ENCODE measurements at regions not wholly inside any gene's neighbourhood (a gene's known extent, or its start where the extent isn't known, plus 50 kb on each side); places are given as distances from the start of the nearest gene placed in this dataset.

GRCh38 chr10:3723766-3724165 lies 61.2 kb downstream of the KLF6 start:
- H3K36me3 ChIP-seq: no peaks in the 10 kb centered on the region
- no peak overlapping the region for H3K27ac ChIP-seq
- TF ChIP-seq CTCF (IDR thresholded peaks at IDR 0.05) (no peak), EP300 (IDR thresholded peaks at IDR 0.05) (no peak), POLR2A (IDR thresholded peaks at IDR 0.05) (no peak)
- 49 to 56% methylated on average over 5 of the region's 5 CpGs for WGBS, 2 donors
- no peak for DNase-seq (ENCODE audit: low spot score in 2 of 2)
- H3K9me3 ChIP-seq: peaks cover 0 to 10% (median 0%) of the 10 kb centered on the region in 4 donors
- H3K27me3 ChIP-seq: no peaks in the 10 kb centered on the region
- no peak overlapping the region for H3K4me3 ChIP-seq
- no peaks in the 10 kb centered on the region for H3K4me1 ChIP-seq

- WGBS, 2 donors: 86% methylated on average over 8 of the region's 8 CpGs
- no peaks in the 10 kb centered on the region for H3K4me1 ChIP-seq
- peak in 1 of 2 donors; percentile 67 for DNase-seq (ENCODE audit: low spot score in 2 of 2)
These were observed 64.6 kb downstream of the KLF6 start for GRCh38 chr10:3720228-3721019.

GRCh38 chr10:3719024-3719843 lies 65.8 kb downstream of the KLF6 start:
- Histone ChIP-seq H3K9me3 (no peaks in the 10 kb centered on the region), H3K4me1 (no peaks in the 10 kb centered on the region), H3K27me3 (no peaks in the 10 kb centered on the region), H3K27ac (no peak overlapping the region), H3K36me3 (no peaks in the 10 kb centered on the region), H3K4me3 (no peak overlapping the region)
- whole genome bisulfite sequencing, 2 donors: 92% methylated on average over 16 to 17 of the region's 17 CpGs
- no peak for DNase-seq (ENCODE audit: low spot score in 2 of 2)
- TF ChIP-seq POLR2A (IDR thresholded peaks at IDR 0.05) (no peak), CTCF (IDR thresholded peaks at IDR 0.05) (no peak), EP300 (IDR thresholded peaks at IDR 0.05) (no peak)

More at GRCh38 chr10:3720228-3721019, 64.6 kb downstream of the KLF6 start:
- no peak overlapping the region for H3K4me3 ChIP-seq
- TF ChIP-seq POLR2A (IDR thresholded peaks at IDR 0.05) (no peak), EP300 (IDR thresholded peaks at IDR 0.05) (peak; percentile 76 to 91)
- peak overlapping the region in 2 of 4 donors; percentile 26 to 57 for H3K27ac ChIP-seq
- no peaks in the 10 kb centered on the region for H3K36me3 ChIP-seq
- H3K9me3 ChIP-seq: peaks cover 0 to 8% (median 0%) of the 10 kb centered on the region in 4 donors
- no peaks in the 10 kb centered on the region for H3K27me3 ChIP-seq

- no peaks in the 10 kb centered on the region for H3K27me3 ChIP-seq
- no peaks in the 10 kb centered on the region for H3K4me1 ChIP-seq
- no peak for DNase-seq (ENCODE audit: low spot score in 2 of 2)
- H3K4me3 ChIP-seq: no peak overlapping the region
- H3K9me3 ChIP-seq: peaks cover 0 to 14% (median 0%) of the 10 kb centered on the region in 4 donors
- WGBS, 2 donors: 80 to 87% methylated on average over 9 of the region's 9 CpGs
- TF ChIP-seq POLR2A (IDR thresholded peaks at IDR 0.05) (no peak), CTCF (IDR thresholded peaks at IDR 0.05) (no peak), EP300 (IDR thresholded peaks at IDR 0.05) (no peak)
- H3K27ac ChIP-seq: no peak overlapping the region
- no peaks in the 10 kb centered on the region for H3K36me3 ChIP-seq
These were observed 68.9 kb downstream of the KLF6 start for GRCh38 chr10:3716093-3716492.

GRCh38 chr10:3714967-3715366 lies 70.0 kb downstream of the KLF6 start:
- WGBS, 2 donors: 90 to 96% methylated on average over 2 of the region's 2 CpGs

More at GRCh38 chr10:3714967-3715366, 70.0 kb downstream of the KLF6 start:
- no peak for DNase-seq (ENCODE audit: low spot score in 2 of 2)
- no peak overlapping the region for H3K27ac ChIP-seq
- TF ChIP-seq POLR2A (IDR thresholded peaks at IDR 0.05): no peak
- TF ChIP-seq CTCF (IDR thresholded peaks at IDR 0.05): no peak
- no peak for TF ChIP-seq EP300 (IDR thresholded peaks at IDR 0.05)
- H3K36me3 ChIP-seq: no peaks in the 10 kb centered on the region
- no peaks in the 10 kb centered on the region for H3K4me1 ChIP-seq
- H3K4me3 ChIP-seq: no peak overlapping the region
- no peaks in the 10 kb centered on the region for H3K27me3 ChIP-seq
- H3K9me3 ChIP-seq: peaks cover 0 to 14% (median 0%) of the 10 kb centered on the region in 4 donors
